Liver (tissue), 3 donors: ENCODE measurements at regions not wholly inside any gene's neighbourhood (a gene's known extent, or its start where the extent isn't known, plus 50 kb on each side); places are given as distances from the start of the nearest gene placed in this dataset.

Experiments
- FOXA2 ChIP-seq: IDR thresholded peaks from 2 replicates; pipeline ENCODE4 v1.6.1; 2016; ENCODE audit warnings: antibody characterized with exemption
- HNF4A ChIP-seq, 2 donors: conservative IDR thresholded peaks; 2 replicates each; pipeline ENCODE4 v1.6.1; 2016; ENCODE audit warnings: antibody characterized with exemption in 2 of 2, mild to moderate bottlenecking in 2 of 2
- JUND ChIP-seq, 2 donors: IDR thresholded peaks; 2 replicates each; pipeline ENCODE4 v1.6.1; 2016; ENCODE audit warnings: antibody characterized with exemption in 2 of 2
- RAD21 ChIP-seq, 2 donors: IDR thresholded peaks; 2 replicates each; pipeline ENCODE4 v1.6.1; 2016; ENCODE audit warnings: antibody characterized with exemption in 2 of 2, mild to moderate bottlenecking in 2 of 2
- SP1 ChIP-seq: IDR thresholded peaks from 2 replicates; pipeline ENCODE4 v1.6.1; 2018; ENCODE audit warnings: antibody characterized with exemption, mild to moderate bottlenecking
- TF ChIP-seq, protein P1 (sequence below): fragments of 150-350 bp; IDR thresholded peaks from 2 replicates; pipeline ENCODE4 v1.5.1; 2017; ENCODE audit warnings: improper control_type of control experiment, low read depth, low read length; ENCODE audit not compliant: missing input control
- donor health status: healthy.
- donor health status: healthy.

DNA sequence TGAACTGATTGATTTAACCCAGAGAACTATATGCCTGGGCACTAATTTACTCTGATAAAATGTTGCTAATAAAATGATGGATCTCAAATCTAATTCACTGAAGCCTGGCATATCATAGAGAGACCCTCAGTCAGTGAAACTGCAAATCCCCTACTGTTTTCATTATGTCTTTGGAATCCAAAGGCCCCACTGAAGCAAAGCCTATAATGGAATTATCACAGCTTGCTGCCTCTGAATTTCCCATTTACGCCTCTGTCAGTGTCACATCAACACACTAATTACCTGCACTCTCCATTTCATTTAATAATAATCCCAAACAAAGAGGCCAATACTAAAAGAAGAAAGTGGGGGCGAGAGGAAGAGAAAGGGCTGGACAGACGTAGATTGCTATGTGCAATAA lies 470.9 kb downstream of the MBD2 start:
- TF ChIP-seq HNF4A (conservative IDR thresholded peaks at IDR 0.05): no peak
- no peak for TF ChIP-seq SP1
- TF ChIP-seq, protein P1, sequence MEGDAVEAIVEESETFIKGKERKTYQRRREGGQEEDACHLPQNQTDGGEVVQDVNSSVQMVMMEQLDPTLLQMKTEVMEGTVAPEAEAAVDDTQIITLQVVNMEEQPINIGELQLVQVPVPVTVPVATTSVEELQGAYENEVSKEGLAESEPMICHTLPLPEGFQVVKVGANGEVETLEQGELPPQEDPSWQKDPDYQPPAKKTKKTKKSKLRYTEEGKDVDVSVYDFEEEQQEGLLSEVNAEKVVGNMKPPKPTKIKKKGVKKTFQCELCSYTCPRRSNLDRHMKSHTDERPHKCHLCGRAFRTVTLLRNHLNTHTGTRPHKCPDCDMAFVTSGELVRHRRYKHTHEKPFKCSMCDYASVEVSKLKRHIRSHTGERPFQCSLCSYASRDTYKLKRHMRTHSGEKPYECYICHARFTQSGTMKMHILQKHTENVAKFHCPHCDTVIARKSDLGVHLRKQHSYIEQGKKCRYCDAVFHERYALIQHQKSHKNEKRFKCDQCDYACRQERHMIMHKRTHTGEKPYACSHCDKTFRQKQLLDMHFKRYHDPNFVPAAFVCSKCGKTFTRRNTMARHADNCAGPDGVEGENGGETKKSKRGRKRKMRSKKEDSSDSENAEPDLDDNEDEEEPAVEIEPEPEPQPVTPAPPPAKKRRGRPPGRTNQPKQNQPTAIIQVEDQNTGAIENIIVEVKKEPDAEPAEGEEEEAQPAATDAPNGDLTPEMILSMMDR: no peak
- no peak for TF ChIP-seq RAD21 (IDR thresholded peaks at IDR 0.05)
- no peak for TF ChIP-seq FOXA2
- TF ChIP-seq JUND (IDR thresholded peaks at IDR 0.05): no peak
